ENCODE measurements at regions not wholly inside any gene's neighbourhood (a gene's known extent, or its start where the extent isn't known, plus 50 kb on each side); places are given as distances from the start of the nearest gene placed in this dataset.
"Not testable (repeated sequence)": the region's sequence is repeated elsewhere in the genome, so short reads cannot be mapped to it uniquely, and the experiment has no call there.

DNA sequence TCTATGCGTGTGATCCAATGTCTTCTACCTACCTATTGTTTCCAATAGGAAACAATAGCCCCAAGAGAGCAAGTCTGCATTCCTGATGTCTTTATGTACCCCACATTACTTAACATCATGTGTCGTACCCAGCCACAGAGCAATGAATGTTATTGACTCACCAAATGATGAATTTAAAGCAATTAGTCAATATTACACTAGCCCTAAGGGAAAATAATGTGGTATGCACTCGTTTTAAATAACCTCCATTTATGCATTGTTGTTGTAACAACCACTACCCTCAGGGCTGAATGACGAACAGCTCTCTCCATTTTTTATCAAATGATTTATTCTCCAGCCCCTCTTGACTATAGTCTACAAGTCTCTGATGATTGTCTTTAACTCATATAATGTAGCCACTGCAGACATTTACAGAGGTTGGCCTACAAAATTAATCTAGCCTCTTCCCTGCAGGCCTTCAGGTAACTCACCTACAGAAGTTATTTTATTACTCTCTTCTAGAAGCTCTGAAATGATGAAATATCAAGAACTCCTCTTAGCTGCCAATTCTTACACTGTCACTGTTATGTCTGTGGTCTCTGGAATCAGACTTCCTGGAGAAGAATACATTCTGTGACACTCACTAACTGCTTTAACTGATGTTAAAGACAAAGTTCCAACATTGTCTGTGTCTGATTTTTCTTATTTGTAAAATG, 601.7 kb upstream of the GRIA3 start:
- peak; percentile 39 for DNase-seq

- DNase-seq = no peak
Measured at GRCh38 chrX:122582975-122583305, 601.1 kb upstream of the GRIA3 start.

DNA sequence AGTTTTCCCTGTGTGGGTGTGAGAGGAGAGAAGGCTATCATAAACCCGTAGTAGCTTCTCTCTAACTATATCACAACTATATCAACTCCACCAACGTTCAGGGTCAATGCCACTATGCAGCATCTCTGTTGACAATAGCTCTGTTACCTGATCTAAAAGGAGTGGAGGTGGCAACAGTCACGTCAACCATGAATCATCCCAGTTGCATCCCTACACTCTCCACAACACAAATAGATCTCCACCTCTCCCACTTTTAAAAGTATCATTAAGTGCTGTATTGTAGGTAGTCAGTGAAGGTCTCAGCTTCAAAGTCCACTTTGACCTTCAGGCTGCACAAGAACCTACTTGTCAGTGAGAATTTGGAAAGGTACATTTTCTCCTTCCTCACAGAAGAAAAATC, 600.5 kb upstream of the GRIA3 start:
- DNase-seq = no peak

DNA sequence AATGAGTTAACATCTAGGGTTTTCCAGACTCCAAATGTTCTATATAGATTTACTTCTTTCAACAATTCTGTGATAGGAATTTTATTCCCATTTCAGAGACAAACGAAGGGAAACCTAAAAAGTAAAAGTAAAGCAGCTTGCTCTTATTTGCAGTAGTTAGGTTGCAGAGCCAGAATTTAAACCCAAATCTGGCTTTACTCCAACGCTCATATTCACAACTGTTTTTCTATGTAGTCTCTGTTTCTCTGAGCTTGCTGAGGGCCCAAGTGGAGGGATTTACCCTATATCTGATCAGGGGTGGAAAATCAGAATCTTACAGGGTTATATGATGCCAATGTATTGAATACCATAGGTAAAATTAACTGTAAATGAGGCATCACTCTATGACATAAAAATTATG, 599.1 kb upstream of the GRIA3 start:
- DNase-seq = no peak

DNA sequence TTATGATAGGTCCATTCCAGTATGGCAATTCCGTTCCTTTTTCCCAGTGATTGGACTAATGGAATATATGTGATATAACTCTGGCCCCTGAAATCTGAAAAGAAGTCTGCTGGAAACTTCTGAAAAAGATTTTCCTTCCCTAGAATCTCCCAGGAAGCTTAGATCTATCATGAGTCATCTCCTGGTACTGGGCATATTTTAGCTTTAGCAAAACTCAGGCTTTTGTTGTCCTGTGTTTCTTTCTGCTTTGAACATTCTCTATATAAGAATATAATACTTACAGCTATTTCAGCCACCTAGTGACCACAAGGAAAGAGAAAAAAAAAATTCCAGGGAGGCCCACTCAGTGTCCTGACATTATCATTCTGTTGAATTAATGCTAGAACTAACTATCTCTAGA, 597.2 kb upstream of the GRIA3 start:
- DNase-seq = peak; percentile 30

DNA sequence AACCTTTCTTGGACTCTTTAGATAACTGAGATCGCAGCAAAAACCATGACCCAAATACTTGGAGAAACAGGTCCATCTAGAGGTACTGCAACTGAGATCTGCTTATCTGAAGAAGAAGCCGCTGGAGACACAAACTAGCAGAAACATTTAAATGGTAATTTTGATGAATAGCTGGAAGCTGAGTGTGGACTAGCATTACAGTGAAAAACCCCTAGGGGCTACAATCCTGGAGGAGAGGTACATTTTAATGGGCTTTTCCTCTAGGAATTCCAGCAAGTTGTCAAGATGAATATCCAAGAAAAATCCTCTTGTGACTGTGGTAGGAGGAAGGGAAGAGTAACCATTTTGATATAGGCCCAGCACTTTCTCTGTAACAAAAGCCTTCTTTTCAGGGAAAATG, 592.5 kb upstream of the GRIA3 start:
- peak; percentile 10 for DNase-seq

- no peak for DNase-seq
Measured at GRCh38 chrX:122596998-122597397, 587.1 kb upstream of the GRIA3 start.

DNA sequence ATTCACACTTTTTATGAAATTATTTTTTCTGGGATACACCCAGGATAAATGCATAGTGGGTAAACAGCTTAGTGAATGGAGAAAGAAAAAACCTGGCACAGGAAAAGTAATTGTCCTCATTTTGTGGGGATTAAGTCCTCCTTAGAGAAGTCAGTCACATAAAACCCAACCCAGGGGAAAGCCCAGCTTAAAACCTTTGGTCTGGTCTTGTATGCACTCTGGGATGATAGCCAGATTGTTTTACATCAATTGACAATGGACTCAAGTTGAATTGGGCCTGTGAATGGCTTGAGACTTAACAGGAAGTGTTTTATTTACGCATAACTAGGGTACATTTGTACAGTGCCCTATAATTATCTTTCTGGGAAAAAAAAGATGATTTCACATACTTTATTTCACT, 561.3 kb upstream of the GRIA3 start:
- no peak for DNase-seq

DNA sequence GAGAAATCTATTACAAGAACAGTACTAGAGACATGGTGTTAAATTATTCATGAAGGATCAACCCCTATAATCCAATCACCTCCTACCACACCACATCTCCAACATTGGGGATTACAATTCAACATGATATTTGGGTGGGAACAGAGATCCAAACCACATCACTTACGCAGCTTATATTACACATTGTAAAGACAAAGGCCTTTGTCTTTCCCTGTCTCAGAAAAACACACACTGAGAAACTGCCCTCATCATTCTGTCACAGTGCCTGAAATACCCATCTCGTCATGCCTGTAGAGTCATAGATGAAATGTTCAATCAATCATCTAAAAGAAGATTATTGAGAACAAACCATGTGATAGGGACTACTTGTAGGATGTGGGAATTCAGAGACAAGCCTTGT, 558.8 kb upstream of the GRIA3 start:
- DNase-seq = no peak

DNA sequence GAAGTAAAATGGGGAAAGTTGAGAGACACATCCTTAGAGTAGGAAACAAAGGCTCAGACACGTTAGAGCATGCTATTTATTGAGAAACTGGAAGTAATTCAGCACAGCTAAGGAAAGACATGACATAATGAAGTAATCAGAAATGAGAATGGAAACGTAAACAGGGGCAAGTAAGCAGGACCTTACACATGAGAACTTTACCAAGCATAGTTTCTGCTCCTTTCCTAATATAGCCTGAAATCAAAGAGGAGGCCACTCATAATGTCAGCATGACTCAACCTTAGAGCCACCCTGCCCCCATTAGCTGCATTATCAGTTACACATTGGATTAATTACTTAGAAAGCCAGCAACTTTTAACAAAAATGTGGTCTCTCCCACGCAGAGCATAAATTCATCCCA, 558.3 kb upstream of the GRIA3 start:
- peak; percentile 65 for DNase-seq

- DNase-seq = no peak
Measured at GRCh38 chrX:122626871-122627270, 557.2 kb upstream of the GRIA3 start.

GRCh38 chrX:122641136-122641535, 542.9 kb upstream of the GRIA3 start:
- DNase-seq = no peak

DNA sequence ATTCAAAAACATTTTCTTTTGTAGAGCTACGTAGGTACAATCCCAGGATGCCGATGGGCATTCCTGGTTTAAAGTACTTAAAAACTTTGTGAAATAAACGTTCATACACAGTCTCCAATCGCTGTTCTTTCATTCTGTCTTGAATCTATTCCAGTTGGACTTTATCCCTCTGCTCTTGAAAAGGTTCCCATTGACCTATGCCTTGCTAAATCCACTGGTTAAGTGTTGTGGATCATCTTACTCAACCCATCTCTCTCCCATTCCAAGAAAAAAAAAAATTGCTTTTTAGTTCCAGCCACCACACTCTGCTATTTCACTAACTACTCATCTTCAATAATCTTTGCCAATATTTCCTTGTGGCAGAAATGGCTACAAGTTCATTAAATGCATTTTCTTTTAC, 542.3 kb upstream of the GRIA3 start:
- DNase-seq = no peak

GRCh38 chrX:122655256-122655655, 528.8 kb upstream of the GRIA3 start:
- not testable (repeated sequence) for DNase-seq

- peak; percentile 63 for DNase-seq
Measured at GRCh38 chrX:122666601-122667000, 517.5 kb upstream of the GRIA3 start.

GRCh38 chrX:122667667-122668066, 516.4 kb upstream of the GRIA3 start:
- DNase-seq = no peak

GRCh38 chrX:122703762-122704161, 480.3 kb upstream of the GRIA3 start:
- peak; percentile 28 for DNase-seq

- peak; percentile 0 for DNase-seq
Measured at GRCh38 chrX:122739770-122740169, 444.3 kb upstream of the GRIA3 start.

DNA sequence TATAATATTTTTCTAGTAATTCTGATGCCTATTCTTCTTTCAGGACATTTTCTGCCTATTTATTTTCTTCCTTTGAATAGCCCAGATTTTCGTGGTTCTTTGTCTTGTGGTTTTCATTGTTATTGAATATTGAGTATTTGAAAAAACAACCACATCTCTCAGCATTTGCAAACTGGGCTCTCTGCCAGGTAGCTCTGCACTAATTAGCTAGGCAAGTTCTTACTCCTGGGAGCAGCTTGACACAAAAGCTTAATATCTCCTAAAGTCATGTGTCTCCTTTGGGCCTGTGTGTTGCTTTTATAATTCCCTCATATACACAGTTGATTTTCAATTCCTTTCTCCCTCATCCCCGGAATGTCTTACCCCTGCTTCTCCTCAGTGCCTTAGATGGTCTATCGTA, 413.5 kb upstream of the GRIA3 start:
- peak; percentile 12 for DNase-seq

DNA sequence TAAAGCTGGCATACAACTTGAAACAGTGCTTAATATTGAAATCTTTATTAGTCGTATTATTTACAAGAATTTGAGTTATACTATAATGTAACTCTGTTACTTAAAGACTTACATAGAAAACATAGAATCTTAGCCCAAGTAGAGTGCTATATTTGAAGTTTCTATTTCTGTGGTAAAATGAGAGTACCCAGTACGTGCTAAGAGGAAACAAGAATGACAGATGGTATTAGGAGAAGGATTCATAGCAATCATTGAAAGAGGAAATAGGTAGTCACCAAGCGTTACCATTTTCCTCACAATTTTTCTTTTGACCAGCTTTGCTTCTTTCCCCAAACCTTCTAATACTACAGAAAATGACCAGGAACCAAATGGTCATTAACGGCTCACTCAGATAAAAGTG, 412.1 kb upstream of the GRIA3 start:
- no peak for DNase-seq

DNA sequence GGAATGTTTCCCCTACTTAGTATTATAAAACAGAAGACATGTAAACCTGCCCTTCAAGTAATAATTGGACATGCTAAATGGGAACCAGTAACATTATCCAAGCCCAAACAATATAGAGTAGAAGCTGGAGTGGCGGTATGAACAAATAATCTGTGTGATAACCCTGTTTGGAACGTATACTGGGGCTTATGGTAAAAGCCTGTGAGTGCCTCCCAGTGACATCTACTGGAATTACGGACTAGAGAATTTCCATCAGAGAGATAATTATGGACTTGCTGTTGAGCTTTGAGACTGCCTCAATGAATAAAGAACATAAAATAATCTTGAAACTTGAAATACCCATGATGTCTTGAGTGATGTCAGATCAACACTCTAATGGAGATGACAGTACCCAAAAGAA, 406.3 kb upstream of the GRIA3 start:
- DNase-seq = no peak

- no peak for DNase-seq
Measured at GRCh38 chrX:122783918-122784317, 400.2 kb upstream of the GRIA3 start.

GRCh38 chrX:122787231-122787630, 396.8 kb upstream of the GRIA3 start:
- peak; percentile 2 for DNase-seq

DNA sequence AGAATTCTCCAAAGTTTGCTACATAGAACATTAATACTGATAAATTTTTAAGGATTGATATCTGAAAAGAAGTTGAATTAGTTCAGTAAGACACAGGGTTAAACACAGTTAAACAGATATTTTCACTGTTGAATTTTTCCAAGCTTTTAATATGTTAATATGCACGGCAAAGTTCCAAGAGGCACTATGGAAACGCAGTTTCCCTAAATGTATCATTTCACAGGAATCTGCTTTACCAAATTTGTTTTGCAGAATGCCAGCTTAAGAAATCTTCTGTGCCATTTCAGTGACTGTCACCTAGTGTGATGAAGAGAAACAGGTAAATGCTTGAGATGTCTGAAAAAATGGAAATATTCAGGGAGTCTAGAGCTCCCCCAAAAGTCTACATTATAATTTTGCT, 395.9 kb upstream of the GRIA3 start:
- DNase-seq = no peak

GRCh38 chrX:122790376-122791095, 393.5 kb upstream of the GRIA3 start:
- no peak for DNase-seq
